ENCODE measurements at regions not wholly inside any gene's neighbourhood (a gene's known extent, or its start where the extent isn't known, plus 50 kb on each side); places are given as distances from the start of the nearest gene placed in this dataset.

- H3K9me1 ChIP-seq (ENCODE audit: insufficient read depth, low read length) = no peaks in the 10 kb centered on the region
- ChIA-PET POLR2A (ENCODE audit: unreplicated experiment) (no interaction called here), CTCF (interaction anchor here (0.6 kb wide), 3 partner anchors 65 to 91 kb away, joined by 3 to 6 read pairs (median 3); no protein-coding TSS in a partner anchor)
- no peak overlapping the region for H3K27ac ChIP-seq (ENCODE audit: insufficient read depth, low read length)
- no TSS peak for BruUV-seq (replicated peaks)
- H3K9me3 ChIP-seq (ENCODE audit: control insufficient read depth, insufficient read depth, low read length) = no peaks in the 10 kb centered on the region
- no peak overlapping the region for H3K18ac ChIP-seq (ENCODE audit: low read depth, low read length)
- no peak overlapping the region for H2AK9ac ChIP-seq (replicated peaks; ENCODE audit: low read depth, low read length, poor library complexity)
- in situ Hi-C loops (cut with MboI; ENCODE audit: low sequenced_read_pairs) = no loop called here
- no peaks in the 10 kb centered on the region for H3K27me3 ChIP-seq (ENCODE audit: control insufficient read depth, insufficient read depth, low read length)
- no peak overlapping the region for H3K4ac ChIP-seq (ENCODE audit: low read depth, low read length)
- H4K20me1 ChIP-seq (ENCODE audit: insufficient read depth, low read length) = no peaks in the 10 kb centered on the region
- dilution Hi-C loops (cut with HindIII; ENCODE audit: low sequenced_read_pairs, unreplicated experiment) = no loop called here
- H2BK5ac ChIP-seq (ENCODE audit: low read depth, low read length, poor library complexity, severe bottlenecking) = no peak overlapping the region
- no peak overlapping the region for H4K5ac ChIP-seq (ENCODE audit: low read depth, low read length)
- H4K91ac ChIP-seq (ENCODE audit: insufficient read depth, low read depth, low read length) = no peak overlapping the region
- no peak overlapping the region for H2BK120ac ChIP-seq (ENCODE audit: low read depth, low read length)
- H2AK5ac ChIP-seq (ENCODE audit: low read depth, low read length) = no peak overlapping the region
- DNase-seq (no peak), ATAC-seq (ENCODE audit: low read depth) (no peak)
- no peak overlapping the region for H3K4me2 ChIP-seq (ENCODE audit: low read depth, low read length)
- H3K56ac ChIP-seq (ENCODE audit: extremely low read depth, insufficient read depth, low read length) = no peak overlapping the region
- H2BK15ac ChIP-seq (ENCODE audit: low read depth, low read length) = no peak overlapping the region
- peaks cover 3% of the 10 kb centered on the region; the same call in 1 of the 2 replicates for H3K4me1 ChIP-seq (ENCODE audit: control insufficient read depth, insufficient read depth, low read length)
- intact Hi-C loops (cut with micrococcal nuclease) = no loop called here
- H3K36me3 ChIP-seq (ENCODE audit: control insufficient read depth, insufficient read depth, low read length) = no peaks in the 10 kb centered on the region
- no peak overlapping the region for H3K4me3 ChIP-seq (ENCODE audit: insufficient read depth, low read depth, low read length)
- no peak overlapping the region for H4K8ac ChIP-seq (ENCODE audit: low read depth in 2 of 2, low read length in 2 of 2)
- no peak overlapping the region for H3K23ac ChIP-seq (ENCODE audit: low read depth, low read length)
- H2AFZ ChIP-seq (replicated peaks; ENCODE audit: low read length, poor library complexity) = no peak overlapping the region
- H3K79me1 ChIP-seq (ENCODE audit: low read depth in 1 of 2, low read length in 2 of 2) = no peaks in the 10 kb centered on the region
- TF ChIP-seq FOS (IDR thresholded peaks at IDR 0.05; ENCODE audit: low read depth, low read length) = no peak
- no peak for TF ChIP-seq MAZ (IDR thresholded peaks at IDR 0.05; ENCODE audit: borderline replicate concordance, low read depth, low read length)
- TF ChIP-seq USF2 (IDR thresholded peaks at IDR 0.05; ENCODE audit: low read depth, low read length) = no peak
- no peak for TF ChIP-seq MXI1 (IDR thresholded peaks at IDR 0.05; ENCODE audit: borderline replicate concordance, low read depth, low read length)
- no peak for TF ChIP-seq POLR2A (IDR thresholded peaks at IDR 0.05; ENCODE audit: low read depth, low read length)
- TF ChIP-seq MAFK (IDR thresholded peaks at IDR 0.05; ENCODE audit: low read depth, low read length) = no peak
- TF ChIP-seq SMC3 (IDR thresholded peaks at IDR 0.05; ENCODE audit: low read depth, low read length) = no peak
- TF ChIP-seq NFE2L2 (IDR thresholded peaks at IDR 0.05; ENCODE audit: low read depth, low read length) = no peak
- TF ChIP-seq CEBPB (IDR thresholded peaks at IDR 0.05; ENCODE audit: low read depth, low read length) = no peak
- TF ChIP-seq, protein P1, sequence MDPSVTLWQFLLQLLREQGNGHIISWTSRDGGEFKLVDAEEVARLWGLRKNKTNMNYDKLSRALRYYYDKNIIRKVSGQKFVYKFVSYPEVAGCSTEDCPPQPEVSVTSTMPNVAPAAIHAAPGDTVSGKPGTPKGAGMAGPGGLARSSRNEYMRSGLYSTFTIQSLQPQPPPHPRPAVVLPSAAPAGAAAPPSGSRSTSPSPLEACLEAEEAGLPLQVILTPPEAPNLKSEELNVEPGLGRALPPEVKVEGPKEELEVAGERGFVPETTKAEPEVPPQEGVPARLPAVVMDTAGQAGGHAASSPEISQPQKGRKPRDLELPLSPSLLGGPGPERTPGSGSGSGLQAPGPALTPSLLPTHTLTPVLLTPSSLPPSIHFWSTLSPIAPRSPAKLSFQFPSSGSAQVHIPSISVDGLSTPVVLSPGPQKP (IDR thresholded peaks at IDR 0.05; ENCODE audit: borderline replicate concordance, low read depth, low read length) = no peak
- TF ChIP-seq RCOR1 (IDR thresholded peaks at IDR 0.05; ENCODE audit: insufficient replicate concordance, low read length) = no peak
- no peak for TF ChIP-seq RAD21 (IDR thresholded peaks at IDR 0.05; ENCODE audit: low read length)
- TF ChIP-seq, protein P2, sequence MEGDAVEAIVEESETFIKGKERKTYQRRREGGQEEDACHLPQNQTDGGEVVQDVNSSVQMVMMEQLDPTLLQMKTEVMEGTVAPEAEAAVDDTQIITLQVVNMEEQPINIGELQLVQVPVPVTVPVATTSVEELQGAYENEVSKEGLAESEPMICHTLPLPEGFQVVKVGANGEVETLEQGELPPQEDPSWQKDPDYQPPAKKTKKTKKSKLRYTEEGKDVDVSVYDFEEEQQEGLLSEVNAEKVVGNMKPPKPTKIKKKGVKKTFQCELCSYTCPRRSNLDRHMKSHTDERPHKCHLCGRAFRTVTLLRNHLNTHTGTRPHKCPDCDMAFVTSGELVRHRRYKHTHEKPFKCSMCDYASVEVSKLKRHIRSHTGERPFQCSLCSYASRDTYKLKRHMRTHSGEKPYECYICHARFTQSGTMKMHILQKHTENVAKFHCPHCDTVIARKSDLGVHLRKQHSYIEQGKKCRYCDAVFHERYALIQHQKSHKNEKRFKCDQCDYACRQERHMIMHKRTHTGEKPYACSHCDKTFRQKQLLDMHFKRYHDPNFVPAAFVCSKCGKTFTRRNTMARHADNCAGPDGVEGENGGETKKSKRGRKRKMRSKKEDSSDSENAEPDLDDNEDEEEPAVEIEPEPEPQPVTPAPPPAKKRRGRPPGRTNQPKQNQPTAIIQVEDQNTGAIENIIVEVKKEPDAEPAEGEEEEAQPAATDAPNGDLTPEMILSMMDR (conservative IDR thresholded peaks at IDR 0.05; ENCODE audit: low read depth, low read length) = no peak
- no peak for TF ChIP-seq CHD1 (IDR thresholded peaks at IDR 0.05; ENCODE audit: low read depth, low read length)
- TF ChIP-seq BHLHE40 (IDR thresholded peaks at IDR 0.05; ENCODE audit: low read depth, low read length) = no peak
- no peak for TF ChIP-seq RFX5 (IDR thresholded peaks at IDR 0.05; ENCODE audit: low read depth, low read length)
- 40% methylated on average over 1 of the region's 2 CpGs; no CpG with 5 or more reads in 1 of the 2 experiments for WGBS, 2 experiments (ENCODE audit: extremely low coverage in 2 of 2, insufficient read length in 1 of 2)
- no peak overlapping the region for H2BK20ac ChIP-seq (ENCODE audit: low read depth, low read length)
- H3K14ac ChIP-seq (replicated peaks; ENCODE audit: low read depth, low read length) = no peak overlapping the region
- no peak overlapping the region for H3K9ac ChIP-seq (ENCODE audit: low read depth, low read length)
Observed at GRCh38 chr13:73157031-73157430, 98.2 kb downstream of the KLF5 start.
